Colonic mucosa (tissue), 4 donors: ENCODE measurements at regions not wholly inside any gene's neighbourhood (a gene's known extent, or its start where the extent isn't known, plus 50 kb on each side); places are given as distances from the start of the nearest gene placed in this dataset.

Experiments used
- DNase-seq: peaks from one replicate; pipeline ENCODE4 v3.0.0-alpha.2; 2020
- H3K27ac ChIP-seq: fragments of 200-600 bp; one replicate; pipeline ENCODE4 v1.8.0; 2021
- H3K27me3 ChIP-seq: fragments of 200-600 bp; one replicate; pipeline ENCODE4 v1.8.0; 2021
- H3K36me3 ChIP-seq: fragments of 200-600 bp; one replicate; pipeline ENCODE4 v1.8.0; 2021
- H3K4me1 ChIP-seq: fragments of 200-600 bp; one replicate; pipeline ENCODE4 v1.8.0; 2021; ENCODE audit warnings: mild to moderate bottlenecking
- H3K4me3 ChIP-seq: fragments of 200-600 bp; one replicate; pipeline ENCODE4 v1.8.0; 2021
- H3K9ac ChIP-seq, 2 donors: one replicate each; pipeline ENCODE4 v1.7.0; 2013; ENCODE audit warnings: control low read depth in 2 of 2, low read depth in 2 of 2, low read length in 2 of 2
- H3K9me3 ChIP-seq: fragments of 200-600 bp; one replicate; pipeline ENCODE4 v1.8.0; 2021
- CTCF ChIP-seq: fragments of 200-600 bp; IDR thresholded peaks from one replicate; pipeline ENCODE4 v1.8.0; 2022; ENCODE audit warnings: antibody characterized with exemption, mild to moderate bottlenecking
- intact Hi-C: fragments of 100-400 bp; cut with DNase I; formaldehyde crosslinking; loops from one replicate; pipeline ENCODE4 v1.14.1; 2022
- donor health status: healthy.
- donor health status: DM: no; HTN: no; CAD: no.
- donor health status: DM: no; HTN: no; CAD: no.

- H3K27ac ChIP-seq, result no peak overlapping the region
- no peaks in the 10 kb centered on the region for H3K9me3 ChIP-seq
- no peaks in the 10 kb centered on the region for H3K36me3 ChIP-seq
- no peak overlapping the region for H3K9ac ChIP-seq
- no peak for DNase-seq
- H3K4me3 ChIP-seq, result no peak overlapping the region
- no peaks in the 10 kb centered on the region for H3K27me3 ChIP-seq
- no peaks in the 10 kb centered on the region for H3K4me1 ChIP-seq
- TF ChIP-seq CTCF, result no peak
- intact Hi-C loops, result no loop called here
Measured at GRCh38 chr13:103795892-103796478, 729.8 kb upstream of the SLC10A2 start.

GRCh38 chr13:103794526-103794925, 728.3 kb upstream of the SLC10A2 start:
- intact Hi-C loops, result no loop called here
- H3K4me1 ChIP-seq, result no peaks in the 10 kb centered on the region
- DNase-seq, result no peak

GRCh38 chr13:103788061-103788652, 721.9 kb upstream of the SLC10A2 start:
- Histone ChIP-seq H3K9ac (no peak overlapping the region), H3K4me3 (no peak overlapping the region), H3K4me1 (no peaks in the 10 kb centered on the region), H3K27me3 (no peaks in the 10 kb centered on the region), H3K36me3 (no peaks in the 10 kb centered on the region), H3K9me3 (no peaks in the 10 kb centered on the region), H3K27ac (no peak overlapping the region)
- no peak for DNase-seq
- intact Hi-C loops, result no loop called here
- TF ChIP-seq CTCF, result no peak

More at GRCh38 chr13:103794526-103794925, 728.3 kb upstream of the SLC10A2 start:
- Histone ChIP-seq H3K27me3 (no peaks in the 10 kb centered on the region), H3K4me3 (no peak overlapping the region), H3K27ac (no peak overlapping the region), H3K9ac (no peak overlapping the region), H3K36me3 (no peaks in the 10 kb centered on the region), H3K9me3 (no peaks in the 10 kb centered on the region)
- TF ChIP-seq CTCF, result no peak

GRCh38 chr13:103772576-103772975, 706.4 kb upstream of the SLC10A2 start:
- no peak overlapping the region for H3K4me3 ChIP-seq
- no peaks in the 10 kb centered on the region for H3K4me1 ChIP-seq
- H3K9ac ChIP-seq, result no peak overlapping the region
- no peak for DNase-seq
- H3K27me3 ChIP-seq, result no peaks in the 10 kb centered on the region
- no peak for TF ChIP-seq CTCF
- no peaks in the 10 kb centered on the region for H3K9me3 ChIP-seq
- H3K27ac ChIP-seq, result no peak overlapping the region
- no peaks in the 10 kb centered on the region for H3K36me3 ChIP-seq
- intact Hi-C loops, result no loop called here

- H3K36me3 ChIP-seq, result no peaks in the 10 kb centered on the region
- DNase-seq, result no peak
- no peaks in the 10 kb centered on the region for H3K9me3 ChIP-seq
- no peaks in the 10 kb centered on the region for H3K27me3 ChIP-seq
- TF ChIP-seq CTCF, result no peak
- no peak overlapping the region for H3K4me3 ChIP-seq
- H3K27ac ChIP-seq, result no peak overlapping the region
- H3K4me1 ChIP-seq, result no peaks in the 10 kb centered on the region
- no peak overlapping the region for H3K9ac ChIP-seq
- intact Hi-C loops, result no loop called here
Measured at GRCh38 chr13:103762523-103762922, 696.3 kb upstream of the SLC10A2 start.
